Activated CD4-positive, alpha-beta T cell treated with anti-CD3 and anti-CD28 coated beads, Interleukin-2, amount 10 ng/mL, durations not matched to agents 7 days and 5 days (primary cell): ENCODE measurements at regions not wholly inside any gene's neighbourhood (a gene's known extent, or its start where the extent isn't known, plus 50 kb on each side); places are given as distances from the start of the nearest gene placed in this dataset.

Experiments
- CTCF ChIA-PET: fragments of 350-600 bp; sonication (Branson Sonifier 250); formaldehyde crosslinking; loops from one replicate; lab custom pipeline; 2021; ENCODE audit warnings: antibody characterized with exemption; lab: Charles Lee
- POLR2A ChIA-PET: fragments of 350-600 bp; sonication (Branson Sonifier 250); formaldehyde crosslinking; loops from one replicate; lab custom pipeline; 2021; ENCODE audit warnings: antibody characterized with exemption; lab: Charles Lee
- DNase-seq: peaks from one replicate; pipeline ENCODE4 v3.0.0-alpha.2; 2020
- H3K27ac Mint-ChIP-seq: one replicate; pipeline ENCODE4 v1.8.0; 2021; ENCODE audit warnings: mild to moderate bottlenecking, moderate library complexity, mixed read lengths
- H3K27me3 Mint-ChIP-seq: one replicate; pipeline ENCODE4 v1.8.0; 2021; ENCODE audit warnings: mixed read lengths
- H3K36me3 Mint-ChIP-seq: one replicate; pipeline ENCODE4 v1.8.0; 2021; ENCODE audit warnings: low read depth, mixed read lengths
- H3K4me1 Mint-ChIP-seq: one replicate; pipeline ENCODE4 v1.8.0; 2021; ENCODE audit warnings: mixed read lengths
- H3K4me3 Mint-ChIP-seq: one replicate; pipeline ENCODE4 v1.8.0; 2021; ENCODE audit warnings: mild to moderate bottlenecking, moderate library complexity, mixed read lengths
- H3K9me3 Mint-ChIP-seq: one replicate; pipeline ENCODE4 v1.8.0; 2021; ENCODE audit warnings: mixed read lengths

GRCh38 chr14:71499018-71499417, 433.2 kb upstream of the RGS6 start:
- no peak for DNase-seq
- CTCF ChIA-PET = interaction anchor here (0.6 kb wide), 1 partner anchor 398 kb away, joined by 5 read pairs; no protein-coding TSS in a partner anchor
- no peak overlapping the region for H3K27ac Mint-ChIP-seq
- peaks cover 3% of the 10 kb centered on the region for H3K9me3 Mint-ChIP-seq
- H3K27me3 Mint-ChIP-seq = no peaks in the 10 kb centered on the region
- H3K36me3 Mint-ChIP-seq = peaks cover 10% of the 10 kb centered on the region
- no peak overlapping the region for H3K4me3 Mint-ChIP-seq
- POLR2A ChIA-PET = no interaction called here
- H3K4me1 Mint-ChIP-seq = peaks cover 17% of the 10 kb centered on the region

GRCh38 chr14:71507681-71508080, 424.5 kb upstream of the RGS6 start:
- H3K4me1 Mint-ChIP-seq = peaks cover 7% of the 10 kb centered on the region
- ChIA-PET POLR2A (interaction anchor here (0.6 kb wide), 1 partner anchor 53 kb away, joined by 3 read pairs; no protein-coding TSS in a partner anchor), CTCF (interaction anchor here (0.9 to 1.0 kb wide), 2 partner anchors 10 to 85 kb away, joined by 3 read pairs; no protein-coding TSS in a partner anchor)
- H3K4me3 Mint-ChIP-seq = no peak overlapping the region
- H3K9me3 Mint-ChIP-seq = no peaks in the 10 kb centered on the region
- no peak for DNase-seq
- H3K27me3 Mint-ChIP-seq = no peaks in the 10 kb centered on the region
- H3K36me3 Mint-ChIP-seq = peaks cover 11% of the 10 kb centered on the region
- no peak overlapping the region for H3K27ac Mint-ChIP-seq

GRCh38 chr14:71508901-71509300, 423.3 kb upstream of the RGS6 start:
- Mint-ChIP-seq H3K4me1 (peaks cover 7% of the 10 kb centered on the region), H3K36me3 (peaks cover 20% of the 10 kb centered on the region), H3K27ac (no peak overlapping the region), H3K4me3 (no peak overlapping the region), H3K27me3 (no peaks in the 10 kb centered on the region), H3K9me3 (no peaks in the 10 kb centered on the region)
- ChIA-PET CTCF (interaction anchor here (1.5 kb wide), 1 partner anchor 19 kb away, joined by 3 read pairs; no protein-coding TSS in a partner anchor), POLR2A (no interaction called here)
- DNase-seq = no peak

- Mint-ChIP-seq H3K9me3 (no peaks in the 10 kb centered on the region), H3K4me1 (peaks cover 7% of the 10 kb centered on the region), H3K27ac (no peak overlapping the region), H3K27me3 (no peaks in the 10 kb centered on the region), H3K36me3 (peaks cover 32% of the 10 kb centered on the region), H3K4me3 (no peak overlapping the region)
- POLR2A ChIA-PET = no interaction called here
- DNase-seq = no peak
- CTCF ChIA-PET = interaction anchor here (0.6 kb wide), 1 partner anchor 406 kb away, joined by 4 read pairs; no protein-coding TSS in a partner anchor
These were observed 421.1 kb upstream of the RGS6 start for GRCh38 chr14:71511152-71511551.

DNA sequence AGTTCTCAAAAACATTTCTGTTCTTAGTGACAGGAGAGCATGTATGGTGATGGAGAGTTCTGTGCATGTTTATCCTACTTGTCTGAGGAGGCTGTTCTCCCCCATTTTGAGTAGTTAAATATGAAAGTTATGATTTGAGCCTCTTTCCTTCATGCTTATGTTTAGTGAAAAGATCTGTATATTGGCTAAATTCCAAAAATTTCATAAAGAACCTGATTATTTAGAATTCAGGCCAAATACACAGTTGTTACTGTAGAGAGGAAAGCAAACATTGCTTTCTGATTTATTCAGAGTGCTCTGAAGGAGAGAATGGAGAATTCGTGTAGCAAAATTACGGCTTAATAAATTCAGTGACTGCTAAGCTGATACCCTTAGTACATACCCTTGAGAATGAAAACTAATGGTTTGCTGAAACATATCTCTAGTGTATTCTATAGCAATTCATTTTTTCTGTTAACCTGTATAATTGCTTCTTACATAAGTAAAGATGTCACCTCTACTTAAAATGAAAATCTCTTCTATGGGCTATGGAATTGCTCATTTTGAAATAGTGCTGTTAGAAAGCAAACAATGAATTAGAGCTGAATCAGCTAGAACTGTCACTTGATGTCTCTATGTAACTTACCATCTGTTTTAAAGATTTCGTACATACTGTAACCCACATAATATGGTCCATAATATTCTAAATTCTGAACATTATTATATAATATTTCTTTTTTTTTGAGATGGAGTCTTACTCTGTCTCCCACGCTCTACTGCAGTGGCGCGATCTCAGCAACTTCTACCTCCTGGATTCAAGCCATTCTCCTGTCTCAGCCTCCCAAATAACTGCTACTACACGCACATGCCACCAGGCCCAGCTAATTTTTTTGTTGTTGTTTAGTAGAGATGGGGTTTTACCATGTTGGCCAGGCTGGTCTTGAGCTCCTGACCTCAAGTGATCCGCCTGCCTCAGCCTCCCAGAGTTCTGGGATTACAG, 417.0 kb upstream of the RGS6 start:
- H3K4me3 Mint-ChIP-seq = no peak overlapping the region
- DNase-seq = no peak
- ChIA-PET CTCF (interaction anchor here (1.4 kb wide), 1 partner anchor 22 kb away, joined by 4 read pairs; no protein-coding TSS in a partner anchor), POLR2A (no interaction called here)
- no peaks in the 10 kb centered on the region for H3K27me3 Mint-ChIP-seq
- H3K27ac Mint-ChIP-seq = no peak overlapping the region
- H3K4me1 Mint-ChIP-seq = no peaks in the 10 kb centered on the region
- H3K36me3 Mint-ChIP-seq = peaks cover 36% of the 10 kb centered on the region
- peaks cover 8% of the 10 kb centered on the region for H3K9me3 Mint-ChIP-seq

DNA sequence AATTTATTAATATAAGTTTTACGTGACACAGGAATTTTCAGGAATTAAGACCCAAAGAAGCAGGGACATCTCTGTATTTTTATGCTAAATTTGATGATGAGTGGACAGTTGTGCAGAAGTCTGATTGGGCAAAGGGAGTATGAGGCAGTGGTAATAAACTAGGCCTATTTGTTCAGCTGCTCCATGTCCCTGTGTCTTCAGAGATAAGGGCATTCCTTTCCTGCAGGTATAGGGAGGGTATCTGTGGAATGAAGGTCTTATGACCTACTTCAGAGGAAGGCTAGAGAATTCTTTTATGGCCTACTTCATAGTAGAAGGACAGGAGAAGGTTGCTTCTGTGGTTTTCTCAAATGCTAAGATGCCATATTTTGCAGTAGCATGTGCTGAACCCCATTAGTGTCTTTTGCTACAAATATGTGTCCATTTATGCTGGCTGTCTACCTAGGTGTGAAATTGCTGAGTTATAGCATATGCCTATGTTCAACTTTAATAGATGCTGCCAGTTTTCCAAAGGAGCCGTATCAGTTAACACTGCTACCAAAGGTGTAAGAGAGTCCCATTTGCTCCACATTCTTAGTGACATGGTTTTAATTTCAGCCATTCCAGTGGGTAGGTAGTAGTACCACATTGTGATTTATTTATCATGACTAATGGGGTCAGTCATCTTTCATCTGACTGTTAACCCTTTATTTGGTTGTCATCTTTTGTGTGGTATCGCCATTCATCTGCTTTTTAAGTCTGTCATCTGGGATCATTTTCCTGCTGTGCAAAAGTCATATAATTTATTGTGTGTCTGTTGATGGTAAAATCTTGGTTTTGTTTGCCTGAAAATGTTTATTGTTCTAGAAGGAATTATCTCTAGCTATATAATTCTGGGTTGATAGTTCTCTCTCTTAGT, 410.7 kb upstream of the RGS6 start:
- Mint-ChIP-seq H3K27me3 (no peaks in the 10 kb centered on the region), H3K36me3 (peaks cover 19% of the 10 kb centered on the region), H3K27ac (peak overlapping the region; percentile 64), H3K9me3 (peaks cover 8% of the 10 kb centered on the region), H3K4me1 (peaks cover 12% of the 10 kb centered on the region), H3K4me3 (no peak overlapping the region)
- CTCF ChIA-PET = no interaction called here
- POLR2A ChIA-PET = no interaction called here
- no peak for DNase-seq

GRCh38 chr14:71523630-71524319, 408.5 kb upstream of the RGS6 start:
- Mint-ChIP-seq H3K9me3 (peaks cover 1% of the 10 kb centered on the region), H3K4me1 (peaks cover 12% of the 10 kb centered on the region), H3K4me3 (no peak overlapping the region), H3K27me3 (no peaks in the 10 kb centered on the region), H3K36me3 (peaks cover 12% of the 10 kb centered on the region), H3K27ac (no peak overlapping the region)
- POLR2A ChIA-PET = interaction anchor here (0.5 kb wide), 1 partner anchor 22 kb away, joined by 4 read pairs; no protein-coding TSS in a partner anchor
- DNase-seq = no peak
- CTCF ChIA-PET = no interaction called here

GRCh38 chr14:71524320-71524982, 407.8 kb upstream of the RGS6 start:
- Mint-ChIP-seq H3K36me3 (peaks cover 7% of the 10 kb centered on the region), H3K9me3 (no peaks in the 10 kb centered on the region), H3K4me3 (no peak overlapping the region), H3K27me3 (no peaks in the 10 kb centered on the region), H3K27ac (no peak overlapping the region), H3K4me1 (peaks cover 12% of the 10 kb centered on the region)
- POLR2A ChIA-PET = interaction anchor here (0.5 kb wide), 1 partner anchor 21 kb away, joined by 4 read pairs; no protein-coding TSS in a partner anchor
- CTCF ChIA-PET = no interaction called here
- no peak for DNase-seq

GRCh38 chr14:71525663-71526221, 406.5 kb upstream of the RGS6 start:
- peaks cover 12% of the 10 kb centered on the region for H3K4me1 Mint-ChIP-seq
- H3K36me3 Mint-ChIP-seq = peaks cover 16% of the 10 kb centered on the region
- DNase-seq = no peak
- H3K27me3 Mint-ChIP-seq = no peaks in the 10 kb centered on the region
- no peak overlapping the region for H3K4me3 Mint-ChIP-seq
- H3K9me3 Mint-ChIP-seq = no peaks in the 10 kb centered on the region
- CTCF ChIA-PET = interaction anchor here (0.5 to 1.1 kb wide), 2 partner anchors 10 to 21 kb away, joined by 3 to 7 read pairs; no protein-coding TSS in a partner anchor
- no peak overlapping the region for H3K27ac Mint-ChIP-seq
- POLR2A ChIA-PET = interaction anchor here (0.5 to 0.6 kb wide), 2 partner anchors 9 to 30 kb away, joined by 3 to 5 read pairs; no protein-coding TSS in a partner anchor

DNA sequence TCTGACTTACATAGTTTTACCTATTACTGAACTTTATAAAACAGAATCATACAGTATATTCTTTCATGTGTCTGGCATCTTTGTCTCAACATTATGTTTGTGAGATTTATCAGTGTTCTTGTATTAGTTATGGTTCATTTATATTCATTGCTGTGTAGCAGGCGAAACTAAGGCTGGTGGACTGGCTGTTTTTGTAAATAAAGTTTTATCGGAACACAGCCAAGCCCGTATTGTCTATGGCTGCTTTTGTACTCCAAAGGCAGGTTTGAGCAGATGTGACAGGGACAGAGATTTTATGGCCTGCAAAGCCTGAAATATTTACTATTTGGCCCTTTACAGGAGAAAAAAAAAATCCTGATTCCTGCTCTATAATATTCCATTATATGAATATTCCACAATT, 405.8 kb upstream of the RGS6 start:
- POLR2A ChIA-PET = interaction anchor here (0.5 kb wide), 1 partner anchor 30 kb away, joined by 3 read pairs; no protein-coding TSS in a partner anchor

DNA sequence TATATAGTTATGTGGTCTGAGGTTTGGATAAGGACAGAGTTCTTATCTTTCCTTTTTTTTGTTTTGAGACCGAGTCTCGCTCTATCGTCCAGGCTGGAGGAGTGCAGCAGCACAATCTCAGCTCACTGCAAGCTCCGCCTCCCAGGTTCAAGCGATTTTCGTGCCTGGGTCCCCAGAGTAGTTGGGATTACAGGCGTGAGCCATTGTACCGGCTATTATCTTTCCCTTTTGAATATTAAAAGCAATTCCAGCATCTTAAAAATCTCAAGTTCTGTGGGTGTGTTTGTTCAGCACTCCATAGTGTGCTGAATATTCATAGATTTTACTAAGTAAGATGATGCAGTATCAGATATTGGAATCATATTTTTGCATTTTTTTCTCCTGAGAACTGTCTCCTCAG, 404.4 kb upstream of the RGS6 start:
- no peaks in the 10 kb centered on the region for H3K27me3 Mint-ChIP-seq
- peaks cover 12% of the 10 kb centered on the region for H3K4me1 Mint-ChIP-seq
- H3K4me3 Mint-ChIP-seq = no peak overlapping the region
- POLR2A ChIA-PET = no interaction called here
- CTCF ChIA-PET = interaction anchor here (0.6 to 1.9 kb wide), 6 partner anchors 10 to 81 kb away, joined by 3 to 7 read pairs (median 4); no protein-coding TSS in a partner anchor
- DNase-seq = no peak
- no peaks in the 10 kb centered on the region for H3K9me3 Mint-ChIP-seq
- H3K36me3 Mint-ChIP-seq = peaks cover 21% of the 10 kb centered on the region
- H3K27ac Mint-ChIP-seq = no peak overlapping the region

More for the DNA sequence above, 405.8 kb upstream of the RGS6 start:
- DNase-seq = no peak
- no peak overlapping the region for H3K27ac Mint-ChIP-seq
- CTCF ChIA-PET = interaction anchor here (0.5 to 1.1 kb wide), 2 partner anchors 9 to 21 kb away, joined by 3 to 7 read pairs; no protein-coding TSS in a partner anchor
- no peaks in the 10 kb centered on the region for H3K27me3 Mint-ChIP-seq
- H3K4me3 Mint-ChIP-seq = no peak overlapping the region
- H3K4me1 Mint-ChIP-seq = peaks cover 12% of the 10 kb centered on the region
- H3K36me3 Mint-ChIP-seq = peaks cover 18% of the 10 kb centered on the region
- H3K9me3 Mint-ChIP-seq = no peaks in the 10 kb centered on the region
